HL-60 (cell line): ENCODE measurements at regions not wholly inside any gene's neighbourhood (a gene's known extent, or its start where the extent isn't known, plus 50 kb on each side); places are given as distances from the start of the nearest gene placed in this dataset.

ENCODE experiments used
- CTCF ChIP-seq: IDR thresholded peaks from one replicate; pipeline ENCODE4 v1.5.1; 2011; ENCODE audit warnings: low read length, control low read depth, inconsistent platforms; ENCODE audit not compliant: insufficient read depth
- TF ChIP-seq, protein P1 (sequence below): IDR thresholded peaks from 2 replicates; pipeline ENCODE4 v1.6.1; 2012; ENCODE audit warnings: low read depth; ENCODE audit not compliant: insufficient replicate concordance

DNA sequence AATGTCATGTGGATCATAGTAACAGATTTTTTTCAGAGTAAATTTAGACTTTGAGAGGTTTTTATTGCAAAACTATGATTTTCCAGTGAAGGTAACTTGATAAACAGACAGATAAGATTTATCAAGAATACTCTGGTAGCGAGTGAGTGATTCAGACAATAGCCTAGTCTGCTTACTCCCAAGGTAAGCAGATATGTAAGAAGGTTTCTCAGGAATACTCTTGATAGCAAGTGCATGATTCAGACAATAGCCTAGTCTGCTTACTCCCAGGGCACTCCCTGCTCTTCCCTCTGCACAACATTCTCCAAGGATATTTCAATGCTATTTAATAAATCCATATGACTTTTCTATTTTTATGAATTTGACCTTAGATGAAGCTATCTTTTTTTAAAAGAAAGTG, 1881.5 kb downstream of the EFNA5 start:
- TF ChIP-seq CTCF: no peak
- TF ChIP-seq, protein P1, sequence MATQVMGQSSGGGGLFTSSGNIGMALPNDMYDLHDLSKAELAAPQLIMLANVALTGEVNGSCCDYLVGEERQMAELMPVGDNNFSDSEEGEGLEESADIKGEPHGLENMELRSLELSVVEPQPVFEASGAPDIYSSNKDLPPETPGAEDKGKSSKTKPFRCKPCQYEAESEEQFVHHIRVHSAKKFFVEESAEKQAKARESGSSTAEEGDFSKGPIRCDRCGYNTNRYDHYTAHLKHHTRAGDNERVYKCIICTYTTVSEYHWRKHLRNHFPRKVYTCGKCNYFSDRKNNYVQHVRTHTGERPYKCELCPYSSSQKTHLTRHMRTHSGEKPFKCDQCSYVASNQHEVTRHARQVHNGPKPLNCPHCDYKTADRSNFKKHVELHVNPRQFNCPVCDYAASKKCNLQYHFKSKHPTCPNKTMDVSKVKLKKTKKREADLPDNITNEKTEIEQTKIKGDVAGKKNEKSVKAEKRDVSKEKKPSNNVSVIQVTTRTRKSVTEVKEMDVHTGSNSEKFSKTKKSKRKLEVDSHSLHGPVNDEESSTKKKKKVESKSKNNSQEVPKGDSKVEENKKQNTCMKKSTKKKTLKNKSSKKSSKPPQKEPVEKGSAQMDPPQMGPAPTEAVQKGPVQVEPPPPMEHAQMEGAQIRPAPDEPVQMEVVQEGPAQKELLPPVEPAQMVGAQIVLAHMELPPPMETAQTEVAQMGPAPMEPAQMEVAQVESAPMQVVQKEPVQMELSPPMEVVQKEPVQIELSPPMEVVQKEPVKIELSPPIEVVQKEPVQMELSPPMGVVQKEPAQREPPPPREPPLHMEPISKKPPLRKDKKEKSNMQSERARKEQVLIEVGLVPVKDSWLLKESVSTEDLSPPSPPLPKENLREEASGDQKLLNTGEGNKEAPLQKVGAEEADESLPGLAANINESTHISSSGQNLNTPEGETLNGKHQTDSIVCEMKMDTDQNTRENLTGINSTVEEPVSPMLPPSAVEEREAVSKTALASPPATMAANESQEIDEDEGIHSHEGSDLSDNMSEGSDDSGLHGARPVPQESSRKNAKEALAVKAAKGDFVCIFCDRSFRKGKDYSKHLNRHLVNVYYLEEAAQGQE: no peak
